HG03039 (cell line): ENCODE measurements at regions not wholly inside any gene's neighbourhood (a gene's known extent, or its start where the extent isn't known, plus 50 kb on each side); places are given as distances from the start of the nearest gene placed in this dataset.

Source experiments
- ATAC-seq: cut with Tn5 transposase; IDR thresholded peaks from one replicate; pipeline ENCODE4 v1.9.1; 2021; ENCODE audit warnings: mild to moderate bottlenecking, moderate library complexity; ENCODE audit not compliant: unreplicated experiment

- no peak for ATAC-seq
Measured at GRCh38 chr3:107428051-107428858, 51.0 kb downstream of the CCDC54 start.

- peak; percentile 49 for ATAC-seq
Measured at GRCh38 chr3:107429320-107430181, 52.3 kb downstream of the CCDC54 start.

- no peak for ATAC-seq
Measured at GRCh38 chr3:107430214-107430995, 53.2 kb downstream of the CCDC54 start.

- ATAC-seq: peak; percentile 15
Measured at GRCh38 chr3:107430996-107431245, 53.7 kb downstream of the CCDC54 start.

- ATAC-seq: peak; percentile 44
Measured at GRCh38 chr3:107431246-107432012, 54.2 kb downstream of the CCDC54 start.

GRCh38 chr3:107432013-107432515 lies 54.8 kb downstream of the CCDC54 start:
- ATAC-seq: no peak

GRCh38 chr3:107432646-107433045 lies 55.4 kb downstream of the CCDC54 start:
- ATAC-seq: no peak

- ATAC-seq: no peak
Measured at GRCh38 chr3:107436029-107436428, 58.8 kb downstream of the CCDC54 start.

GRCh38 chr3:107438671-107439070 lies 61.4 kb downstream of the CCDC54 start:
- ATAC-seq: no peak

GRCh38 chr3:107441617-107442016 lies 64.4 kb downstream of the CCDC54 start:
- no peak for ATAC-seq

- ATAC-seq: no peak
Measured at GRCh38 chr3:107443461-107443860, 66.2 kb downstream of the CCDC54 start.

GRCh38 chr3:107446706-107447105 lies 69.5 kb downstream of the CCDC54 start:
- no peak for ATAC-seq

- no peak for ATAC-seq
Measured at GRCh38 chr3:107450254-107450893, 72.4 kb upstream of the BBX start.

GRCh38 chr3:107452436-107452835 lies 70.3 kb upstream of the BBX start:
- ATAC-seq: no peak

- ATAC-seq: no peak
Measured at GRCh38 chr3:107453504-107453903, 69.3 kb upstream of the BBX start.

- ATAC-seq: no peak
Measured at GRCh38 chr3:107455621-107456020, 67.1 kb upstream of the BBX start.

- no peak for ATAC-seq
Measured at GRCh38 chr3:107456501-107456900, 66.3 kb upstream of the BBX start.

GRCh38 chr3:107458871-107459270 lies 63.9 kb upstream of the BBX start:
- ATAC-seq: no peak

GRCh38 chr3:107461721-107462120 lies 61.0 kb upstream of the BBX start:
- no peak for ATAC-seq

- ATAC-seq: no peak
Measured at GRCh38 chr3:107464037-107464436, 58.7 kb upstream of the BBX start.
